ENCODE measurements at regions not wholly inside any gene's neighbourhood (a gene's known extent, or its start where the extent isn't known, plus 50 kb on each side); places are given as distances from the start of the nearest gene placed in this dataset.

DNA sequence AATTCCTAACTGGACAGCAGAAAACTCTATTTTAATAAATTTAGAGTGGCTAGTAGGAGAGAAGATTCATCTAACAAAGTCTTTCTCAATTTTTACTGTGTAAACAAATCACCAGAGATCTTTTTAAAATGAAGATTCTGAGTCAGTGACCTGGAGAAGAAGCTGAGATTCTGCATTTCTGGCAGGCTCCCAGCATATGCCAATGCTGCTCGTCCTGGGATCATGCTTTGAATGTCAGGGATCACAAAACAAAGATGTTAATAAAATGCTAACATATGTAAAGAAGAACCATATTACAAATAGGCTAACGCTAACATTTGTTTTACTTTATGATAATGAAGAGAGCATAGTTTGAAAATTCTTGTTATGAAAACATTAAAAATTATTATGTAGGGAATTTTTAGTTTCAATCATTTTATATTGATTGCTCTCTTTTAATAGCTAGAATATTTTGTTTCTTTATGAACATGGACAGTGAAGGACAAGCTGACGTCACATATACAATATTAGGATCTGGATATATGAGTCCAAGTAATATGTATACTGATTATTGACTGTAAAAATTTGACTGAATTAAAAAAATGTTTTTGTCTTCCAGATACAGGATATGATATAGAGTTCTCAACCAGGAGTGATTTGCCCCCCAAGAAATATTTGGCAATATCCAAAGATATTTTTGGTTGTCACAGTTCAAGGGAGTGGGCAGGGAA, 160.8 kb upstream of the GPR149 start:
- no peak overlapping the region for H3K27ac ChIP-seq (ENCODE audit: low read depth in 1 of 2, low read length in 1 of 2)
- TF ChIP-seq, protein P1, sequence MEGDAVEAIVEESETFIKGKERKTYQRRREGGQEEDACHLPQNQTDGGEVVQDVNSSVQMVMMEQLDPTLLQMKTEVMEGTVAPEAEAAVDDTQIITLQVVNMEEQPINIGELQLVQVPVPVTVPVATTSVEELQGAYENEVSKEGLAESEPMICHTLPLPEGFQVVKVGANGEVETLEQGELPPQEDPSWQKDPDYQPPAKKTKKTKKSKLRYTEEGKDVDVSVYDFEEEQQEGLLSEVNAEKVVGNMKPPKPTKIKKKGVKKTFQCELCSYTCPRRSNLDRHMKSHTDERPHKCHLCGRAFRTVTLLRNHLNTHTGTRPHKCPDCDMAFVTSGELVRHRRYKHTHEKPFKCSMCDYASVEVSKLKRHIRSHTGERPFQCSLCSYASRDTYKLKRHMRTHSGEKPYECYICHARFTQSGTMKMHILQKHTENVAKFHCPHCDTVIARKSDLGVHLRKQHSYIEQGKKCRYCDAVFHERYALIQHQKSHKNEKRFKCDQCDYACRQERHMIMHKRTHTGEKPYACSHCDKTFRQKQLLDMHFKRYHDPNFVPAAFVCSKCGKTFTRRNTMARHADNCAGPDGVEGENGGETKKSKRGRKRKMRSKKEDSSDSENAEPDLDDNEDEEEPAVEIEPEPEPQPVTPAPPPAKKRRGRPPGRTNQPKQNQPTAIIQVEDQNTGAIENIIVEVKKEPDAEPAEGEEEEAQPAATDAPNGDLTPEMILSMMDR (IDR thresholded peaks at IDR 0.05; ENCODE audit: control extremely low read depth, extremely low read depth), result no peak
- no peak overlapping the region for H3K4me3 ChIP-seq
- DNase-seq (no peak), ATAC-seq (ENCODE audit: insufficient read depth, low FRiP score) (no peak)
- H3K4me1 ChIP-seq (ENCODE audit: control insufficient read depth in 5 of 5, insufficient read depth in 5 of 5, low read length in 5 of 5), result no peaks in the 10 kb centered on the region
- no peak overlapping the region for H3K9ac ChIP-seq (ENCODE audit: insufficient read depth in 1 of 2, low read length in 2 of 2)
- H3K27me3 ChIP-seq (ENCODE audit: control insufficient read depth in 3 of 3, insufficient read depth in 3 of 3, low read length in 2 of 3), result no peaks in the 10 kb centered on the region
- H3K9me3 ChIP-seq (ENCODE audit: control insufficient read depth in 4 of 4, insufficient read depth in 3 of 4, low read length in 3 of 4), result no peaks in the 10 kb centered on the region
- no peaks in the 10 kb centered on the region for H3K36me3 ChIP-seq (ENCODE audit: control insufficient read depth in 4 of 4, insufficient read depth in 4 of 4, low read length in 4 of 4)
- WGBS, 2 donors, result 72 to 86% methylated on average over 3 of the region's 3 CpGs

DNA sequence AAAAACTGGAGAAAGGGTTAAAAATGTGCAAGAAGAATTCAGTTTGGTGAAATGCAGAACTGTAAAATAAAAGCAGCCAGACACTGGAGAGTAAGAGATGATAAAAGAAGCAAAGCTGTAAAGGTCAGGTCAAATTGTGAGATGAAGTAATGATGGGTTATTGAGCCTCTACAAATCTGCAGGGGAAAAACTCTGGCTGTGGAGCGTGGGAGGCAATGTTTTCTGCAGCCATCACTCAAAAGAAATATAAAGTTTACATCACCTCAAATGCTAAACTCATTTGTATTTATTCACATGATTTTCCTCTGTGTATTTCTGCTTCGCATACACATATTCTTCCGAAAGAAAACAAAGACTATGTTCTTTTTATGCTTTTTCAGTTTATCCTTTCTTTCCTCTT, 158.8 kb upstream of the GPR149 start:
- Histone ChIP-seq H3K4me3 (no peak overlapping the region), H3K27me3 (ENCODE audit: control insufficient read depth in 3 of 3, insufficient read depth in 3 of 3, low read length in 2 of 3) (no peaks in the 10 kb centered on the region), H3K4me1 (ENCODE audit: control insufficient read depth in 5 of 5, insufficient read depth in 5 of 5, low read length in 5 of 5) (no peaks in the 10 kb centered on the region), H3K36me3 (ENCODE audit: control insufficient read depth in 4 of 4, insufficient read depth in 4 of 4, low read length in 4 of 4) (no peaks in the 10 kb centered on the region), H3K27ac (ENCODE audit: low read depth in 1 of 2, low read length in 1 of 2) (no peak overlapping the region), H3K9ac (ENCODE audit: insufficient read depth in 1 of 2, low read length in 2 of 2) (no peak overlapping the region), H3K9me3 (ENCODE audit: control insufficient read depth in 4 of 4, insufficient read depth in 3 of 4, low read length in 3 of 4) (no peaks in the 10 kb centered on the region)
- ATAC-seq (ENCODE audit: insufficient read depth, low FRiP score) (no peak), DNase-seq (no peak)
- 81 to 96% methylated on average over 3 of the region's 3 CpGs for WGBS, 2 donors
- TF ChIP-seq, protein P1 (IDR thresholded peaks at IDR 0.05; ENCODE audit: control extremely low read depth, extremely low read depth), result no peak

DNA sequence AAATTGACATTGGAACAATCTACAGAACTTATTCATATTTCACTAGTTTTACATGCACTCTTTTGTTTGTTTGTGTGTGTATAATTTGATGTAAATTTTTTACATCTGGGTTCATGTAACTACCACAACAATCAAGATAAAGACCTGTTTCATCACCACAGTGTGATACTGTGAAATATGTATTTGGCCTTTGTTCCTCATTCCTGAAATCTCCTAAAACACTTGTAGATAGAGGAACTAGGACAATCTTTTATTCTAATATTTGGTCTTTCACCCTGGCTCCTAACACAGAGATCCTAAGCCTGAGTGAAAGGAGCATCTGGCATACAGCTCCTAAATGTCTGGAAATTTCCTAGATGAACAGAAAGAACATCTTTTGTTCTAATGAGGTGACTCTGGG, 155.0 kb upstream of the GPR149 start:
- TF ChIP-seq, protein P1 (IDR thresholded peaks at IDR 0.05; ENCODE audit: control extremely low read depth, extremely low read depth), result no peak
- Histone ChIP-seq H3K4me1 (ENCODE audit: control insufficient read depth in 5 of 5, insufficient read depth in 5 of 5, low read length in 5 of 5) (no peaks in the 10 kb centered on the region), H3K9ac (ENCODE audit: insufficient read depth in 1 of 2, low read length in 2 of 2) (no peak overlapping the region), H3K27ac (ENCODE audit: low read depth in 1 of 2, low read length in 1 of 2) (no peak overlapping the region), H3K9me3 (ENCODE audit: control insufficient read depth in 4 of 4, insufficient read depth in 3 of 4, low read length in 3 of 4) (no peaks in the 10 kb centered on the region), H3K27me3 (ENCODE audit: control insufficient read depth in 3 of 3, insufficient read depth in 3 of 3, low read length in 2 of 3) (no peaks in the 10 kb centered on the region), H3K36me3 (ENCODE audit: control insufficient read depth in 4 of 4, insufficient read depth in 4 of 4, low read length in 4 of 4) (no peaks in the 10 kb centered on the region), H3K4me3 (no peak overlapping the region)
- DNase-seq, result no peak
- no peak for ATAC-seq (ENCODE audit: insufficient read depth, low FRiP score)

DNA sequence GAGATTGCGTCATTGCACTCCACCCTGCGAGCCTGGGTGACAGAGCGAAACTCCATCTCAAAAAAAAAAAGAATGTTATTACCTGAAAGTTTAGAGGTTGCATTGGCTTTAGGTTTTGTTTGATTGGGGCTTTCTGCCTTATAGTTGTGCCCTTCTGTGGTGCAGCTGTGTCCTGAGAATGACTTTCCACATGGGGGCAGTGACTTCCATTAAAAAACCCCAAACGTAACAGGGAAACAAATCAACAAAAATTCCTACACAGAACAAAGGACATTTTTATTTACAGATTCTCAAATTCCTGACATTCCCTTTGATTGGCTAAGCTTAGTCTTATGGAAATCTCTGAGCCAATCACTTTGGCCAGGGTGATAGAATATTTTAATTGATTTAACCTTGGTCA, 154.1 kb upstream of the GPR149 start:
- no peak overlapping the region for H3K4me3 ChIP-seq
- 76 to 79% methylated on average over 4 of the region's 4 CpGs for WGBS, 2 donors

More for the DNA sequence above, 154.1 kb upstream of the GPR149 start:
- no peak for ATAC-seq (ENCODE audit: insufficient read depth, low FRiP score)
- H3K27ac ChIP-seq (ENCODE audit: low read depth in 1 of 2, low read length in 1 of 2), result no peak overlapping the region
- H3K4me1 ChIP-seq (ENCODE audit: control insufficient read depth in 5 of 5, insufficient read depth in 5 of 5, low read length in 5 of 5), result no peaks in the 10 kb centered on the region
- DNase-seq, result peak in 1 of 3 donors; percentile 4
- TF ChIP-seq, protein P1 (IDR thresholded peaks at IDR 0.05; ENCODE audit: control extremely low read depth, extremely low read depth), result no peak
- H3K9ac ChIP-seq (ENCODE audit: insufficient read depth in 1 of 2, low read length in 2 of 2), result no peak overlapping the region
- no peaks in the 10 kb centered on the region for H3K36me3 ChIP-seq (ENCODE audit: control insufficient read depth in 4 of 4, insufficient read depth in 4 of 4, low read length in 4 of 4)
- no peaks in the 10 kb centered on the region for H3K27me3 ChIP-seq (ENCODE audit: control insufficient read depth in 3 of 3, insufficient read depth in 3 of 3, low read length in 2 of 3)
- H3K9me3 ChIP-seq (ENCODE audit: control insufficient read depth in 4 of 4, insufficient read depth in 3 of 4, low read length in 3 of 4), result no peaks in the 10 kb centered on the region
